Mesenchymal stem cell (in vitro differentiated cells and primary cell): ENCODE measurements at regions not wholly inside any gene's neighbourhood (a gene's known extent, or its start where the extent isn't known, plus 50 kb on each side); places are given as distances from the start of the nearest gene placed in this dataset.

Experiments used
- DNase-seq: peaks from one replicate; pipeline ENCODE4 v3.0.0-alpha.2; 2013
- H2AFZ ChIP-seq: one replicate; pipeline ENCODE4 v1.6.1; 2013; ENCODE audit warnings: low read depth, mild to moderate bottlenecking, control low read depth, inconsistent platforms, low read length, moderate library complexity
- H2AK5ac ChIP-seq: 2 replicates; pipeline ENCODE4 v1.6.1; 2013; ENCODE audit warnings: low read length, moderate library complexity, mild to moderate bottlenecking, inconsistent platforms; ENCODE audit not compliant: severe bottlenecking
- H2BK120ac ChIP-seq: one replicate; pipeline ENCODE4 v1.6.1; 2013; ENCODE audit warnings: low read depth, mild to moderate bottlenecking, inconsistent platforms, low read length, moderate library complexity
- H2BK12ac ChIP-seq, 2 experiments: one replicate each; pipeline ENCODE4 v1.6.1; 2013; ENCODE audit warnings: inconsistent platforms in 2 of 2, low read length in 2 of 2, mild to moderate bottlenecking in 2 of 2, moderate library complexity in 2 of 2, control low read depth in 1 of 2
- H2BK15ac ChIP-seq: one replicate; pipeline ENCODE4 v1.6.1; 2013; ENCODE audit warnings: mild to moderate bottlenecking, low read depth, inconsistent platforms; ENCODE audit not compliant: poor library complexity, severe bottlenecking
- H2BK5ac ChIP-seq: 2 replicates; pipeline ENCODE4 v1.6.1; 2013; ENCODE audit warnings: low read depth, mild to moderate bottlenecking, low read length, control low read depth, inconsistent platforms; ENCODE audit not compliant: poor library complexity, severe bottlenecking
- H3K14ac ChIP-seq, 2 experiments: one replicate each; pipeline ENCODE4 v1.6.1; 2013; ENCODE audit warnings: inconsistent platforms in 2 of 2, low read length in 2 of 2, control low read depth in 1 of 2, mild to moderate bottlenecking in 1 of 2, moderate library complexity in 1 of 2
- H3K18ac ChIP-seq, 2 experiments: one replicate each; pipeline ENCODE4 v1.6.1; 2013; ENCODE audit warnings: inconsistent platforms in 2 of 2, low read length in 2 of 2, control low read depth in 1 of 2, low read depth in 1 of 2, mild to moderate bottlenecking in 1 of 2
- H3K23ac ChIP-seq, 2 experiments: one replicate each; pipeline ENCODE4 v1.6.1; 2013; ENCODE audit warnings: inconsistent platforms in 2 of 2, low read length in 2 of 2, mild to moderate bottlenecking in 2 of 2, moderate library complexity in 2 of 2, control low read depth in 1 of 2
- H3K27ac ChIP-seq: 2 replicates; pipeline ENCODE4 v1.5.1; 2013; ENCODE audit warnings: mild to moderate bottlenecking, moderate library complexity, low read length, control low read depth, inconsistent platforms; ENCODE audit not compliant: poor library complexity, severe bottlenecking
- H3K27me3 ChIP-seq, 2 experiments: 2 replicates each; pipeline versions ENCODE4 v1.6.1 to v1.7.0; 2013; ENCODE audit warnings: low read length in 2 of 2, mild to moderate bottlenecking in 2 of 2, moderate library complexity in 2 of 2, control low read depth in 1 of 2, inconsistent platforms in 1 of 2; ENCODE audit not compliant: control insufficient read depth in 1 of 2, insufficient read depth in 1 of 2
- H3K36me3 ChIP-seq, 2 experiments: 2 replicates each; pipeline versions ENCODE4 v1.6.1 to v1.7.0; 2013; ENCODE audit warnings: low read length in 2 of 2, control low read depth in 1 of 2, inconsistent platforms in 1 of 2, low read depth in 1 of 2, mild to moderate bottlenecking in 1 of 2; ENCODE audit not compliant: insufficient read depth in 2 of 2, control insufficient read depth in 1 of 2
- H3K4ac ChIP-seq, 2 experiments: one replicate each; pipeline ENCODE4 v1.6.1; 2013; ENCODE audit warnings: inconsistent platforms in 2 of 2, low read length in 2 of 2, mild to moderate bottlenecking in 2 of 2, moderate library complexity in 2 of 2, control low read depth in 1 of 2, low read depth in 1 of 2
- H3K4me1 ChIP-seq: 2 replicates; pipeline ENCODE4 v1.6.1; 2013; ENCODE audit warnings: low read depth, low read length, control low read depth; ENCODE audit not compliant: control insufficient read depth, insufficient read depth
- H3K4me2 ChIP-seq: 2 replicates; pipeline ENCODE4 v1.6.1; 2013; ENCODE audit warnings: low read length, mild to moderate bottlenecking, inconsistent platforms; ENCODE audit not compliant: poor library complexity, severe bottlenecking
- H3K4me3 ChIP-seq, 2 experiments: 2 replicates each; pipeline versions ENCODE4 v1.5.1 to v1.7.0; 2013; ENCODE audit warnings: low read length in 2 of 2, mild to moderate bottlenecking in 2 of 2, control low read depth in 1 of 2, low read depth in 1 of 2; ENCODE audit not compliant: insufficient read depth in 1 of 2
- H3K79me1 ChIP-seq: replicated peaks from 2 replicates; pipeline ENCODE4 v1.6.1; 2013; ENCODE audit warnings: mild to moderate bottlenecking, control low read depth, low read length, inconsistent platforms; ENCODE audit not compliant: poor library complexity, severe bottlenecking
- H3K9ac ChIP-seq: 2 replicates; pipeline ENCODE4 v1.7.0; 2013; ENCODE audit warnings: mild to moderate bottlenecking, low read length, moderate library complexity
- H3K9me3 ChIP-seq: 2 replicates; pipeline ENCODE4 v1.7.0; 2013; ENCODE audit warnings: mild to moderate bottlenecking, low read length; ENCODE audit not compliant: control insufficient read depth
- H4K8ac ChIP-seq: one replicate; pipeline ENCODE4 v1.6.1; 2013; ENCODE audit warnings: inconsistent platforms, mild to moderate bottlenecking, low read length, moderate library complexity
- H4K91ac ChIP-seq: one replicate; pipeline ENCODE4 v1.6.1; 2013; ENCODE audit warnings: mild to moderate bottlenecking, low read length, inconsistent platforms
- WGBS: methylation state at CpG from one replicate; pipeline ENCODE4 v1.1.7; 2013; ENCODE audit warnings: mixed read lengths; 5-methylcytosine and 5-hydroxymethylcytosine counted together

DNA sequence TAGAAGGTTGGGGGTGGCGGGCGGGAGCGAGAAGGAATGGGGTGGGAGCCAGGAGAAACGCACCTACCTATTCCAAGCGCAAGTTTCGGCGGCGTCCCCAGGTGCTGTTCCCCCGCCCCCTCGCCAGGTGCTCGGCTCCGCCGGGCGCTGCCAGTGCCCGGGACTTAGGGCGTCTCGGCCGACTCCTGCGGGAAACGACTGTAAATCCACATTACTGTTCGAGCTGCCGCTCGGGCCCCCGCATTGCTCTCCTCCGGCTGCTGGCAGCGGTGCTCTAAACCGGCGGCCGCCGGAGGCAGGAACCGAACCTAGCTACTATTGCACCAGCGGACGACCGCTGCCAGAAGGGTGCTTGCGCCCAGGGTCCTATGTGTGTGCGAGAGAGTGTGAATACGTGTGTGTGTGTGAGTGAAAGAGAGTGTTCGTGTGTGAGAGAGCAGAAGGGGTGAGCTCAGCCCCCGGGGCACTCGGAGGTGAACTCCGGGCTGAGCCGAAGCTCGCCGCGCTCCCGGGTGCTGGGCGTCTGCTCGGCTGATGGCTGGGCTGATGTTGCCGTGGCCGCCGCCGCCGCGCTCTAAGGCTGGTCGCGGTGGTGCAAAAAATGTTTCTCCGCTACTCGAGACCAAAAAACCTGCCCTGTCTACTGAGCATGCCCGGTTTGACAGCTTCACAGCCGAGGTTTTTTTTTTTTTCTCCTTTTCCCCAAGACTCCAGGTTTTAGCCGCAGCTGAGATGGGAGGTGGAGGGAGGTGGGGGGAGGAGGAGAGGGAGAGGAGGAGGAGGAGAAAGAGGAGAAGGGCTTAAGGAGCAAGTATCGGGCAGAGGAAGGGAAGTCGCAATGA is 115.7 kb upstream of the TEX13C start:
- no peaks in the 10 kb centered on the region for H3K36me3 ChIP-seq
- H4K91ac ChIP-seq = no peak overlapping the region
- H3K4me2 ChIP-seq = peak overlapping the region; percentile 70
- no peak overlapping the region for H2AFZ ChIP-seq
- peak overlapping the region; percentile 56 for H3K9ac ChIP-seq
- peak overlapping the region; percentile 51 to 76 for H3K4me3 ChIP-seq
- under 1% methylated on average over 51 of the region's 63 CpGs for WGBS
- no peaks in the 10 kb centered on the region for H3K9me3 ChIP-seq
- H3K27me3 ChIP-seq = peaks cover 18 to 26% of the 10 kb centered on the region in 2 experiments
- H3K14ac ChIP-seq = no peak overlapping the region
- H2BK5ac ChIP-seq = no peak overlapping the region
- H2BK12ac ChIP-seq = no peak overlapping the region
- H3K23ac ChIP-seq = no peak overlapping the region
- H3K79me1 ChIP-seq = no peaks in the 10 kb centered on the region
- H3K27ac ChIP-seq = no peak overlapping the region
- H3K4me1 ChIP-seq = peaks cover 5% of the 10 kb centered on the region
- H4K8ac ChIP-seq = no peak overlapping the region
- H2BK15ac ChIP-seq = no peak overlapping the region
- H2AK5ac ChIP-seq = no peak overlapping the region
- no peak overlapping the region for H3K4ac ChIP-seq
- H2BK120ac ChIP-seq = no peak overlapping the region
- no peak overlapping the region for H3K18ac ChIP-seq
- peak; percentile 41 for DNase-seq

DNA sequence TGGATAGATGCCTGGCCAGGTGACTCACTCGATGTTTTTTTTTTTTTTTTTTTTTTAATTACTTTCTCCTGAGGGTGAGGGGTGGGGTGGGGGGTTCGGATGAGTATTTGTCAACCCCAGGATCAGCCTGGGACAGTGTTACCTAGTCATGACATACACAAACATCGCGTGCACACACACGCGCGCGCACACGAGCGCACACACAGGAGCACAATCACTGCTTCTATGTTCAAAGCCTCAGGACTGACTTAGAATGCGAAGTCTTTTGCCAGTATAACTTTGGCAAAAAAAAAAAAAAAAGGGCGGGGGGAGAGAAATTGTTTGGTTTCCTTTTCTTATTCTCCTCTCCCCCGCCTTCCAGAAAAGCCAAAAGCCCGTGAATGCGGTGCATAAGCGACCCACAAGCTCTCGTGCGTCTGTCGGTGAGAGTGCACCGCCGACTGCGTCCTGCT is 115.0 kb upstream of the TEX13C start:
- peak overlapping the region; percentile 79 for H3K4me2 ChIP-seq
- peak overlapping the region; percentile 46 for H3K27ac ChIP-seq
- H3K4ac ChIP-seq = no peak overlapping the region
- no peak overlapping the region for H2BK5ac ChIP-seq
- H4K91ac ChIP-seq = no peak overlapping the region
- no peak for DNase-seq
- H3K23ac ChIP-seq = no peak overlapping the region
- H3K27me3 ChIP-seq = peaks cover 18 to 26% of the 10 kb centered on the region in 2 experiments
- no peak overlapping the region for H4K8ac ChIP-seq
- no peak overlapping the region for H2BK12ac ChIP-seq
- H2AFZ ChIP-seq = no peak overlapping the region
- H3K14ac ChIP-seq = no peak overlapping the region
- H3K4me1 ChIP-seq = peaks cover 5% of the 10 kb centered on the region
- H3K18ac ChIP-seq = peak overlapping the region in 1 of 2 experiments; percentile 15
- H3K9me3 ChIP-seq = no peaks in the 10 kb centered on the region
- WGBS = 0% methylated on average over 1 of the region's 22 CpGs
- H2AK5ac ChIP-seq = no peak overlapping the region
- no peaks in the 10 kb centered on the region for H3K36me3 ChIP-seq
- no peak overlapping the region for H2BK15ac ChIP-seq
- peak overlapping the region; percentile 60 to 76 for H3K4me3 ChIP-seq
- H2BK120ac ChIP-seq = no peak overlapping the region
- no peaks in the 10 kb centered on the region for H3K79me1 ChIP-seq
- peak overlapping the region; percentile 56 for H3K9ac ChIP-seq

DNA sequence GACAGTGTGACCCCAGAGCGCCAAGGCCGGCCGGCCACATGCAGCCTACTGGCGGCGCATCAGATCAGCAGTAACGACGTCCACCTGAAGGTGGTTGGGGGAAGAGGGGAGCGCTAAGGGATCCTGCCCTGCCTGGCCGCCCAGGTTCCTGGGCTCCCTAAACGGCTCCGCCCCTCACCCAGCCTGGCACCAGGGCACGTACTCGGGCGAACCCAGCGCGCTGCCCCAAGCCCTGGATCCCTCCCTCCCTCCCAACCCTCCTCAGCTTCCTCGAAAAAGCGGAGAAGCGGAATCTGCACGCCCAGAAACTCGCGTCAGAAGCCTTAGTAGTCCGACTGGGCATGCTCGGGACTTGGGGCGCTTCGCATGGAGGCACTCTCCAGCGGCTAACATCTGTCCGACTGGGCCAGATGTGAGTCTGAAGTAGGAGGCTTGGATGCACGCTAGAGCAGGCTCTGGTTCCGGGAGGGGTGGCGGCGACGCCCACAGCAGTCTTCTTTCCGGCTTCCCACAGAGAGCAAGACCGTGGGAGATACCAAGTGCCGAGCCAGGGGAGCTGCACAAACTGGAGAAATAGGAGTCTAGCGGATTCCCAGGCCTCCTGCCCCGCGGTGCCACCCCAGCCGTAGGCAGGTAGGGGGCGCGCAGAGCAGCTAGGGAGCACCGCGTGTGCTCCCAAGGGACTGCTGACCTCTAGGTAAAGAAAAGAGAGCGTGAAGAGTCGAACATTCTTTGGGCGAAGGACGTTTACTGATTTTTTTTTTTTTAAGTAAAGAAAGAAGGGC is 114.3 kb upstream of the TEX13C start:
- Histone ChIP-seq H3K18ac (peak overlapping the region in 1 of 2 experiments; percentile 15), H3K9ac (peak overlapping the region; percentile 56)

More for the DNA sequence above, 114.3 kb upstream of the TEX13C start:
- no peak overlapping the region for H4K8ac ChIP-seq
- H3K4me3 ChIP-seq = peak overlapping the region; percentile 60 to 76
- no peak overlapping the region for H2BK15ac ChIP-seq
- peak; percentile 54 for DNase-seq
- H3K27me3 ChIP-seq = peaks cover 18 to 30% of the 10 kb centered on the region in 2 experiments
- WGBS = under 1% methylated on average over 39 of the region's 48 CpGs
- H3K4me2 ChIP-seq = peak overlapping the region; percentile 79
- no peaks in the 10 kb centered on the region for H3K9me3 ChIP-seq
- H3K4me1 ChIP-seq = peaks cover 5% of the 10 kb centered on the region
- H3K27ac ChIP-seq = peak overlapping the region; percentile 64
- H3K36me3 ChIP-seq = no peaks in the 10 kb centered on the region
- no peaks in the 10 kb centered on the region for H3K79me1 ChIP-seq
- H3K14ac ChIP-seq = no peak overlapping the region
- H3K23ac ChIP-seq = no peak overlapping the region
- H2BK5ac ChIP-seq = no peak overlapping the region
- H2AK5ac ChIP-seq = no peak overlapping the region
- peak overlapping the region; percentile 7 for H4K91ac ChIP-seq
- no peak overlapping the region for H2AFZ ChIP-seq
- no peak overlapping the region for H3K4ac ChIP-seq
- H2BK120ac ChIP-seq = no peak overlapping the region
- H2BK12ac ChIP-seq = no peak overlapping the region
